GM12875 (cell line): ENCODE measurements at regions not wholly inside any gene's neighbourhood (a gene's known extent, or its start where the extent isn't known, plus 50 kb on each side); places are given as distances from the start of the nearest gene placed in this dataset.

Experiments used
- H3K4me3 ChIP-seq: one replicate; pipeline ENCODE4 v1.5.1; 2011; ENCODE audit warnings: low read depth, low read length, control low read depth
- CTCF ChIP-seq: IDR thresholded peaks from 2 replicates; pipeline ENCODE4 v1.5.1; 2011; ENCODE audit warnings: low read depth, mild to moderate bottlenecking, control low read depth, inconsistent platforms, low read length, moderate library complexity, borderline replicate concordance; ENCODE audit not compliant: insufficient read depth

- H3K4me3 ChIP-seq, result no peak overlapping the region
- no peak for TF ChIP-seq CTCF
Observed at GRCh38 chr7:17194656-17195055, 103.8 kb upstream of the AHR start.

- TF ChIP-seq CTCF, result no peak
- no peak overlapping the region for H3K4me3 ChIP-seq
Observed at GRCh38 chr7:17195576-17195975, 102.9 kb upstream of the AHR start.

- H3K4me3 ChIP-seq, result no peak overlapping the region
- TF ChIP-seq CTCF, result no peak
Observed at GRCh38 chr7:17205910-17206309, 92.5 kb upstream of the AHR start.

- no peak for TF ChIP-seq CTCF
- no peak overlapping the region for H3K4me3 ChIP-seq
Observed at GRCh38 chr7:17206349-17206905, 92.0 kb upstream of the AHR start.

GRCh38 chr7:17207220-17207619, 91.2 kb upstream of the AHR start:
- H3K4me3 ChIP-seq, result no peak overlapping the region
- no peak for TF ChIP-seq CTCF

- no peak overlapping the region for H3K4me3 ChIP-seq
- TF ChIP-seq CTCF, result no peak
Observed at GRCh38 chr7:17209101-17209500, 89.4 kb upstream of the AHR start.

GRCh38 chr7:17211307-17211836, 87.1 kb upstream of the AHR start:
- no peak for TF ChIP-seq CTCF
- H3K4me3 ChIP-seq, result no peak overlapping the region
